ENCODE measurements at regions not wholly inside any gene's neighbourhood (a gene's known extent, or its start where the extent isn't known, plus 50 kb on each side); places are given as distances from the start of the nearest gene placed in this dataset.
"Not testable (repeated sequence)": the region's sequence is repeated elsewhere in the genome, so short reads cannot be mapped to it uniquely, and the experiment has no call there.

GRCh38 chr16:16625140-16625539, 246.2 kb downstream of the NPIPA7 start:
- DNase-seq = not testable (repeated sequence)

- DNase-seq = not testable (repeated sequence)
These were observed 248.9 kb downstream of the NPIPA7 start for GRCh38 chr16:16627865-16628264.

GRCh38 chr16:16638231-16638630, 259.3 kb downstream of the NPIPA7 start:
- DNase-seq = not testable (repeated sequence)

GRCh38 chr16:16638714-16639113, 259.8 kb downstream of the NPIPA7 start:
- DNase-seq = not testable (repeated sequence)

GRCh38 chr16:16643828-16644227, 264.9 kb downstream of the NPIPA7 start:
- not testable (repeated sequence) for DNase-seq

GRCh38 chr16:16648002-16648401, 269.1 kb downstream of the NPIPA7 start:
- not testable (repeated sequence) for DNase-seq

- DNase-seq = not testable (repeated sequence)
These were observed 293.4 kb downstream of the NPIPA7 start for GRCh38 chr16:16672180-16672812.

- not testable (repeated sequence) for DNase-seq
These were observed 295.9 kb downstream of the NPIPA7 start for GRCh38 chr16:16674820-16675219.

GRCh38 chr16:16721849-16722248, 342.9 kb downstream of the NPIPA7 start:
- not testable (repeated sequence) for DNase-seq

- DNase-seq = not testable (repeated sequence)
These were observed 343.7 kb downstream of the NPIPA7 start for GRCh38 chr16:16722666-16723065.

GRCh38 chr16:16723819-16724519, 345.0 kb downstream of the NPIPA7 start:
- DNase-seq = not testable (repeated sequence)

- not testable (repeated sequence) for DNase-seq
These were observed 348.1 kb downstream of the NPIPA7 start for GRCh38 chr16:16727048-16727447.

- not testable (repeated sequence) for DNase-seq
These were observed 363.6 kb downstream of the NPIPA7 start for GRCh38 chr16:16742573-16742972.

GRCh38 chr16:16754992-16755667, 376.2 kb downstream of the NPIPA7 start:
- not testable (repeated sequence) for DNase-seq

- no peak for DNase-seq
These were observed 384.5 kb downstream of the NPIPA7 start for GRCh38 chr16:16763449-16763848.

- not testable (repeated sequence) for DNase-seq
These were observed 391.8 kb downstream of the NPIPA7 start for GRCh38 chr16:16770717-16771116.

GRCh38 chr16:16774389-16774788, 395.4 kb downstream of the NPIPA7 start:
- DNase-seq = no peak

GRCh38 chr16:16778332-16778731, 399.4 kb downstream of the NPIPA7 start:
- no peak for DNase-seq

GRCh38 chr16:16780588-16780987, 401.6 kb downstream of the NPIPA7 start:
- no peak for DNase-seq

GRCh38 chr16:16782153-16782552, 403.2 kb downstream of the NPIPA7 start:
- no peak for DNase-seq

- no peak for DNase-seq
These were observed 409.1 kb downstream of the NPIPA7 start for GRCh38 chr16:16788004-16788403.

- no peak for DNase-seq
These were observed 411.7 kb downstream of the NPIPA7 start for GRCh38 chr16:16790597-16790996.

GRCh38 chr16:16791051-16791450, 412.1 kb downstream of the NPIPA7 start:
- DNase-seq = no peak

- peak; percentile 0 to 2 for DNase-seq
These were observed 418.3 kb downstream of the NPIPA7 start for GRCh38 chr16:16797239-16797638.
